ENCODE measurements at regions not wholly inside any gene's neighbourhood (a gene's known extent, or its start where the extent isn't known, plus 50 kb on each side); places are given as distances from the start of the nearest gene placed in this dataset.

DNA sequence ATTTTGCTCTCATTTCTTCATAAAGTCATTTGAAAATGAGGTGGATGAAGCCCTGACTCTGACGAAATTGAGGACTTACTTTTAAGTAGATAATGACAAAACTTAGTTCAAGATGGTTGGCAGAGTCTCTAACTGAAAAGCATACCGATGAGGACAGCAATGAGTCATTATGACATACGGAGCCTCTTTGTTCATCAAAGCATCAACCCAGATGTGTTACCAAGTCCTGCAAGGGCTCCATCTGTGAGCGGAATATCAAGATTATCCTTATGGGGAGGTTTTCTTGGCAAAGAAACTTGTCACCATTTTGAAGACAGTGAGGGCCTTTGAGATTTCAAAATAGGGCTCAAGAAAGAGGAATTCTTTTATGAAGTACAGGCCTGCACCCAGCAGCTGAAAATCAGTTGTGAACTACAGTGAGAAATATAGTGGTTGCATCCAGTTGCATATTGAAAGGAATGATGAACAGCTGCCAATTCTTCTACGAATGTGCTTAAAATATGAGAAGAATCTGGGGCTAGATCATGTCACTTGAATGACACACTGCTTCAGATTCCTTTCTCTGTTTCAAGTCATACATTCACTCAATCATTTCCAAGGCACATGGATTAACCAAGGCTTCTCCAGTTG lies 86.6 kb upstream of the SLC24A2 start:
- peaks cover 0 to 10% of the 10 kb centered on the region in 2 experiments; a peak in 2 of 4 replicates for H3K9me3 ChIP-seq (ENCODE audit: insufficient read depth in 2 of 2, low read depth in 1 of 2, low read length in 1 of 2)
- no peak overlapping the region for H4K8ac ChIP-seq (ENCODE audit: extremely low read depth, insufficient read depth, low read length)
- no peak overlapping the region for H3K4ac ChIP-seq (replicated peaks; ENCODE audit: insufficient read length, low read depth, low read length)
- H2BK20ac ChIP-seq (ENCODE audit: low read length): no peak overlapping the region
- no peak overlapping the region for H2BK15ac ChIP-seq (ENCODE audit: low read length)
- no peak overlapping the region for H3K18ac ChIP-seq (ENCODE audit: extremely low read depth, low read length)
- ChIA-PET CTCF (ENCODE audit: partially characterized antibody) (no interaction called here), POLR2A (ENCODE audit: partially characterized antibody) (no interaction called here)
- H3K36me3 ChIP-seq (ENCODE audit: control insufficient read depth in 2 of 4, insufficient read depth in 4 of 4, low read length in 3 of 4): no peaks in the 10 kb centered on the region
- H3K23ac ChIP-seq (ENCODE audit: insufficient read length): no peak overlapping the region
- TF ChIP-seq GTF2F1 (IDR thresholded peaks at IDR 0.05; ENCODE audit: borderline replicate concordance, low read depth, low read length) (no peak), EP300 (IDR thresholded peaks at IDR 0.05; ENCODE audit: borderline replicate concordance in 1 of 2, low read depth in 2 of 2, low read length in 2 of 2) (no peak), SP4 (IDR thresholded peaks at IDR 0.05; ENCODE audit: low read length) (no peak), CTBP2 (IDR thresholded peaks at IDR 0.05; ENCODE audit: borderline replicate concordance, insufficient read depth, insufficient read length, low read length) (no peak), JUN (IDR thresholded peaks at IDR 0.05; ENCODE audit: low read depth, low read length) (no peak), SIRT6 (IDR thresholded peaks at IDR 0.05; ENCODE audit: low read length) (no peak), TBP (IDR thresholded peaks at IDR 0.05; ENCODE audit: low read depth, low read length) (no peak), CBX5 (IDR thresholded peaks at IDR 0.05; ENCODE audit: low read depth, low read length) (no peak), KDM4A (IDR thresholded peaks at IDR 0.05; ENCODE audit: low read depth, low read length, severe bottlenecking) (no peak), MAFK (IDR thresholded peaks at IDR 0.05; ENCODE audit: low read depth, low read length) (no peak), HDAC6 (IDR thresholded peaks at IDR 0.05; ENCODE audit: low read depth, low read length) (no peak), SIN3A (conservative IDR thresholded peaks at IDR 0.05 in 1 of 2, IDR thresholded peaks at IDR 0.05 in 1 of 2; ENCODE audit: low read depth in 1 of 2, low read length in 2 of 2) (no peak), SAP30 (IDR thresholded peaks at IDR 0.05; ENCODE audit: insufficient read depth, insufficient replicate concordance, low read length) (no peak), TCF12 (IDR thresholded peaks at IDR 0.05; ENCODE audit: low read depth, low read length) (no peak)
- FAIRE-seq (no peak), DNase-seq (ENCODE audit: low read depth in 1 of 2, low spot score in 2 of 2) (no peak)
- no peaks in the 10 kb centered on the region; the same call in 1 of the 2 replicates for H3K23me2 ChIP-seq (ENCODE audit: low read depth, low read length)
- no peaks in the 10 kb centered on the region for H3K79me2 ChIP-seq (ENCODE audit: control insufficient read depth in 1 of 2, insufficient read depth in 2 of 2, low read length in 2 of 2)
- H4K20me1 ChIP-seq (replicated peaks in 1 of 2; ENCODE audit: control insufficient read depth in 1 of 2, insufficient read depth in 2 of 2, low read length in 2 of 2): no peaks in the 10 kb centered on the region
- H3K27ac ChIP-seq (ENCODE audit: low read depth, low read length): no peak overlapping the region
- no peak overlapping the region for H2BK120ac ChIP-seq (replicated peaks; ENCODE audit: low read depth, low read length)
- H2AK5ac ChIP-seq (ENCODE audit: low read depth, low read length): no peak overlapping the region
- H2BK12ac ChIP-seq (ENCODE audit: low read depth, low read length): no peak overlapping the region
- no peak overlapping the region for H4K5ac ChIP-seq (ENCODE audit: insufficient read length, low read depth, low read length)
- H3K27me3 ChIP-seq (replicated peaks in 1 of 4; ENCODE audit: control insufficient read depth in 3 of 4, extremely low read depth in 1 of 4, insufficient read depth in 3 of 4, low read length in 3 of 4): no peaks in the 10 kb centered on the region
- H3K4me1 ChIP-seq (replicated peaks in 1 of 4; ENCODE audit: control insufficient read depth in 3 of 4, insufficient read depth in 4 of 4, low read length in 3 of 4): no peaks in the 10 kb centered on the region
- H3K14ac ChIP-seq (ENCODE audit: insufficient read length): no peak overlapping the region
- H3K9ac ChIP-seq (replicated peaks in 1 of 4; ENCODE audit: extremely low read depth in 1 of 4, low read depth in 3 of 4, low read length in 3 of 4): no peak overlapping the region
- no peak overlapping the region for H4K91ac ChIP-seq (replicated peaks; ENCODE audit: insufficient read length, low read length)
- no peak overlapping the region for H2BK5ac ChIP-seq (ENCODE audit: low read depth, low read length)
- H2AFZ ChIP-seq (ENCODE audit: low read length): no peak overlapping the region
- H3K4me2 ChIP-seq (ENCODE audit: insufficient read depth in 1 of 2, low read depth in 2 of 2, low read length in 2 of 2): no peak overlapping the region
- WGBS, 2 experiments (ENCODE audit: extremely low coverage in 1 of 2, insufficient coverage in 1 of 2, insufficient read length in 1 of 2, insufficient replicate concordance in 2 of 2, low coverage in 1 of 2, low lambda C conversion rate in 2 of 2, missing lambda C conversion rate in 1 of 2): 88% methylated on average over 5 of the region's 5 CpGs; no CpG with 5 or more reads in 1 of the 2 experiments
- no peak overlapping the region for H3K56ac ChIP-seq (replicated peaks; ENCODE audit: insufficient read length, low read depth, low read length)
- H3K4me3 ChIP-seq (ENCODE audit: extremely low read depth in 1 of 4, insufficient read depth in 2 of 4, low read depth in 3 of 4, low read length in 4 of 4): no peak overlapping the region
- no peaks in the 10 kb centered on the region for H3K79me1 ChIP-seq (ENCODE audit: low read depth, low read length)

Data from H1 (cell line).